ENCODE measurements at regions not wholly inside any gene's neighbourhood (a gene's known extent, or its start where the extent isn't known, plus 50 kb on each side); places are given as distances from the start of the nearest gene placed in this dataset.

- no peak for TF ChIP-seq CTCF (IDR thresholded peaks at IDR 0.05)
- no peak for TF ChIP-seq POLR2AphosphoS5 (IDR thresholded peaks at IDR 0.05)
Measured at GRCh38 chr15:37876900-37877299, 57.5 kb upstream of the TMCO5A start.
